ENCODE measurements at regions not wholly inside any gene's neighbourhood (a gene's known extent, or its start where the extent isn't known, plus 50 kb on each side); places are given as distances from the start of the nearest gene placed in this dataset.
"Not testable (repeated sequence)": the region's sequence is repeated elsewhere in the genome, so short reads cannot be mapped to it uniquely, and the experiment has no call there.

- DNase-seq, result no peak
- in situ Hi-C loops (cut with HindIII; ENCODE audit: low pct_ligation_motif_present, low pct_unique_long_range_greater_than_20kb, low sequenced_read_pairs), result no loop called here
Observed at GRCh38 chr6:120935016-120935415, 399.3 kb downstream of the TBC1D32 start.

GRCh38 chr6:120931520-120932180, 402.6 kb downstream of the TBC1D32 start:
- DNase-seq; in situ Hi-C loops (cut with HindIII; ENCODE audit: low pct_ligation_motif_present, low pct_unique_long_range_greater_than_20kb, low sequenced_read_pairs): not testable (repeated sequence)

DNA sequence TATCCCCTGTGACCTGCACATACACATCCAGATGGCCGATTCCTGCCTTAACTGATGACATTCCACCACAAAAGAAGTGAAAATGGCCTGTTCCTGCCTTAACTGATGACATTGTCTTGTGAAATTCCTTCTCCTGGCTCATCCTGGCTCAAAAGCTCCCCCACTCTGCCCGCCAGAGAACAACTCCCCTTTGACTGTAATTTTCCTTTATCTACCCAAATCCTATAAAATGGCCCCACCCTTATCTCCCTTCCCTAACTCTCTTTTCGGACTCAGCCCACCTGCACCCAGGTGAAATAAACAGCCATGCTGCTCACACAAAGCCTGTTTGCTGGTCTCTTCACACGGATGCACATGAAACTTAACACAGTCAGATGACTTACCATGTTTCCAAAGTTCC, 403.8 kb downstream of the TBC1D32 start:
- in situ Hi-C loops (cut with HindIII; ENCODE audit: low pct_ligation_motif_present, low pct_unique_long_range_greater_than_20kb, low sequenced_read_pairs); DNase-seq: not testable (repeated sequence)

DNA sequence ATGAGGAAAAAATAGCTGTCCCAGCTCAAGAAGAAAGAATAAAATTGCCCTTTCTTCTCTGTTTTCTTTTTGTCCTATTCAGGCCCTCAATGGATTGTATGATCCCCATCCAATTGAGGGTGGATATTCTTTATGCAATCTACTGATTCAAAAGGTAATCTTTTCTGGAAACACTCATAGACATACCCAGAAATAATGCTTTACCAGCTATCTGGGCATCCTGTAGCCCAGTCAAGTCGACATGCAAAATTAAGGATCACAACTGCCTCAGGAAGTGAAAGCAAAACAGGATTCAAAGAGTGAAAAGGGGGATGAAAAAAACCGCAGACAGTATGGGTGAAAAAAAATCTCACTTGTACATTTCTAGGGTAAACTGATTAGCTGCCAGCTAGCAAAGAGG, 410.1 kb downstream of the TBC1D32 start:
- no peak for DNase-seq
- in situ Hi-C loops (cut with HindIII; ENCODE audit: low pct_ligation_motif_present, low pct_unique_long_range_greater_than_20kb, low sequenced_read_pairs), result no loop called here

- in situ Hi-C loops (cut with HindIII; ENCODE audit: low pct_ligation_motif_present, low pct_unique_long_range_greater_than_20kb, low sequenced_read_pairs), result no loop called here
- DNase-seq, result no peak
Observed at GRCh38 chr6:120918137-120918536, 416.1 kb downstream of the TBC1D32 start.

GRCh38 chr6:120916844-120917243, 417.4 kb downstream of the TBC1D32 start:
- in situ Hi-C loops (cut with HindIII; ENCODE audit: low pct_ligation_motif_present, low pct_unique_long_range_greater_than_20kb, low sequenced_read_pairs), result no loop called here
- DNase-seq, result no peak

DNA sequence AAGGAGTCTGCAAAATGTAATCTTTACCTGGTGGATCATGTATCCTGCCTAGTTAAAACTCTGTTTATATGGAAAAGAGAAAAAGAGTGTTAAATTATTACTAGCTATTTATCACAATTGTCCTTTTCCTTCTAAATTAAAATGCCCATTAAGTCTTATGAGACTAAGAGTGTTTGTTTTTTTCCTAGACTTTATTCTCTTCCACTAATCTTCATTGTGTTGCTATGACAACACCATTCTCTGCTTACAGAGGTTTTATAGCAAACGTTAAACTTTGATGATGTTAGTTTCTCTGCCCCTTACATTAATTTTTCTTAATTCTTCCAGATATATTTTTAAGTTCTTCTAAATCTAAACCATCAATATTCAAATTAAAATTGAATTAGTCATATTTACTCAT, 420.8 kb downstream of the TBC1D32 start:
- DNase-seq, result no peak
- in situ Hi-C loops (cut with HindIII; ENCODE audit: low pct_ligation_motif_present, low pct_unique_long_range_greater_than_20kb, low sequenced_read_pairs), result no loop called here

- DNase-seq, result no peak
- in situ Hi-C loops (cut with HindIII; ENCODE audit: low pct_ligation_motif_present, low pct_unique_long_range_greater_than_20kb, low sequenced_read_pairs), result no loop called here
Observed at GRCh38 chr6:120908767-120909166, 425.5 kb downstream of the TBC1D32 start.

- in situ Hi-C loops (cut with HindIII; ENCODE audit: low pct_ligation_motif_present, low pct_unique_long_range_greater_than_20kb, low sequenced_read_pairs), result no loop called here
- no peak for DNase-seq
Observed at GRCh38 chr6:120903836-120904235, 430.4 kb downstream of the TBC1D32 start.

DNA sequence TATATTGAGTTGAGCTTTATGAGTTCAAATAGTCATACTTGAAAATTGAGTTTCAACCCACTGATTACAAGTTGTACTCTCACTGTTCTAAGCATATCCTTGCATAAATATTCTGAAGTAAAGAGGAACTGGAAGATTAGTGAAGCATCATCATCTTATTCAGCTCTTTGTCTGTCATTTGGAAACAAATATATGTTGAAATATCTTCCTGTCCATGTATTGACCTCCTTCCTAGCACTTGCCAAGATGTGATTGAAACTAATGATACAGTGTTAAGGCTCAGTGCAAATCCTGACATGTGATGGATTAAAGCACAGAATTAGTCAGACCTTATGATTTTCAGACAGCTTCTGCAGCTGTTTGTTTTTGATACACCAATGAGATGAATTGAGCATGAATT, 434.3 kb downstream of the TBC1D32 start:
- in situ Hi-C loops (cut with HindIII; ENCODE audit: low pct_ligation_motif_present, low pct_unique_long_range_greater_than_20kb, low sequenced_read_pairs), result no loop called here
- DNase-seq, result no peak

- DNase-seq, result no peak
- in situ Hi-C loops (cut with HindIII; ENCODE audit: low pct_ligation_motif_present, low pct_unique_long_range_greater_than_20kb, low sequenced_read_pairs), result no loop called here
Observed at GRCh38 chr6:120894077-120894476, 440.2 kb downstream of the TBC1D32 start.

- in situ Hi-C loops (cut with HindIII; ENCODE audit: low pct_ligation_motif_present, low pct_unique_long_range_greater_than_20kb, low sequenced_read_pairs), result no loop called here
- no peak for DNase-seq
Observed at GRCh38 chr6:120876931-120877330, 457.3 kb downstream of the TBC1D32 start.

DNA sequence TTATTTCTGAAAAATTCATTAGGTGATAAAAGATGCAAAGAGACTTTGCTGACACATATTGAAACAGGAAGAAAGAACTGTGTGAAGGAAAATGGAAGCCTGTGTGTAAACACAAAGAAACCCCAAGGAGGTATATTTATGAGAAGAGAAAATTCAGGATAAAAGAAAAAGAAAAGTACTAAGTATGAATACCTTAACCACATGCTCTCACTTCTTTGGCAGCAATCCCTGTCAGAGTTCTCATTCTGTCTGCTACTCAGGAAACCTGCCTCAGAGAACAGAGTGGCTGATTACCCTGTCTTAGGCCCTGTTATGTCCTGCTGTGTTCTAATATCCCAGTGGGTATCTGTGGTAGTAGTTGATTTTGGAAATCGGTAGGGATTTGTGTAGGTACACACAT, 457.9 kb downstream of the TBC1D32 start:
- DNase-seq, result no peak

DNA sequence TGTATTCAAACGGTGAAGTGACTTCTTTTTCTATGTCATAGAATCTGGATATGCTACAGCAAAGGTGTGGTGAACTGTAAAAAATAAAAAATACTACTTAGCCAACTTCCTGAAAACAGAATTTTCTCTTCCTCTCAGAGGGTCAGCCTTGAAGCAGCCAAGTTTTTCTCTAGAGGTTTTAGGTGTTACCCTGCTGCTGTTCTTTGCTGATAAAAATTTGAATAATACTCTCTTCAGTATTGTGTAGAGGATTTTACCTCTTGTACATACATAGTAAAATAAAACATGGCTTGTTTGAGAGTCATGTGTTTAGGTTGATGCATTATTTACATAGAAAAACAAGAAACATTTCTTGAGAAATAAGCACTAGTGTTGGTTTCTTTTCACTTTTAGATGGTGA, 458.4 kb downstream of the TBC1D32 start:
- DNase-seq, result no peak
- in situ Hi-C loops (cut with HindIII; ENCODE audit: low pct_ligation_motif_present, low pct_unique_long_range_greater_than_20kb, low sequenced_read_pairs), result no loop called here

More for the DNA sequence above, 457.9 kb downstream of the TBC1D32 start:
- in situ Hi-C loops (cut with HindIII; ENCODE audit: low pct_ligation_motif_present, low pct_unique_long_range_greater_than_20kb, low sequenced_read_pairs), result no loop called here

GRCh38 chr6:120874422-120874821, 459.9 kb downstream of the TBC1D32 start:
- DNase-seq, result no peak
- in situ Hi-C loops (cut with HindIII; ENCODE audit: low pct_ligation_motif_present, low pct_unique_long_range_greater_than_20kb, low sequenced_read_pairs), result no loop called here

DNA sequence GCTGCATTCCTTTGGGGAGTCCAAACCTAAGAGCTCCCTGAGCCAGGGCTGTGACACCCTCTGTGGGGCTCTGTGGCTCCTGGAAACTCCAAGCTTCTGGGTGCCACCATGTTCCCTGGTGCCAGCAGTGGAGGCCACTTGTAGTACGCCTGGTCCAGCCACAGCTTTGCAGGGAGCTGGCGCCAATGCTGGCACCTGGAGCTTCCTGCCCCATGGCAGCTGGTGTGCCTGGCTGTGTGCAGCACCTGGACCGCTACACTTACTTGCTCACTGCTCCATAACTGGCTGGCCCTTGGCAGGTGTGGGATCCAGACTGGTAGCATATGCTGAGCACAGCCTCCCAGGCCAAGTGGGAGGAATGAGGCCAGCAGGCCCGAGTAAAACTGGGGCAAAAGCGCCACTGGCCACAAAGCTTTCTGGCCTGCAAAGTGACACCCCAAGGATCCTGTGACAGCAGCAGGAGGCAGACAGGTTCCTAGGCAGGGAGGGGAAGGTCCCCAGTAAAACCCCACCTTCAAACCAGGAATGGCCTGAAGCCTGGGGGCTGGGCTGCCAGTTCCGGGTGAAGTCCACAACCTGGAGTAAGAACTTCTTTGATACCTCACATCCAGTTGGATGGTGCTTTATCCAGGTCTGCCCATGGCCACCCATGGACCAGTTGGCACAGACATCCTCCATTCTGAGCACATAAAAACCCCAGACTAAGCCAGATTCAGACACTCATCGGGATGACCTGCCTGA, 461.0 kb downstream of the TBC1D32 start:
- no peak for DNase-seq
- in situ Hi-C loops (cut with HindIII; ENCODE audit: low pct_ligation_motif_present, low pct_unique_long_range_greater_than_20kb, low sequenced_read_pairs), result no loop called here

GRCh38 chr6:120872262-120872578, 462.1 kb downstream of the TBC1D32 start:
- no peak for DNase-seq
- in situ Hi-C loops (cut with HindIII; ENCODE audit: low pct_ligation_motif_present, low pct_unique_long_range_greater_than_20kb, low sequenced_read_pairs), result no loop called here

- in situ Hi-C loops (cut with HindIII; ENCODE audit: low pct_ligation_motif_present, low pct_unique_long_range_greater_than_20kb, low sequenced_read_pairs), result no loop called here
- DNase-seq, result no peak
Observed at GRCh38 chr6:120871416-120872261, 462.6 kb downstream of the TBC1D32 start.

- no peak for DNase-seq
- in situ Hi-C loops (cut with HindIII; ENCODE audit: low pct_ligation_motif_present, low pct_unique_long_range_greater_than_20kb, low sequenced_read_pairs), result no loop called here
Observed at GRCh38 chr6:120869397-120869796, 464.9 kb downstream of the TBC1D32 start.
